ENCODE measurements at regions not wholly inside any gene's neighbourhood (a gene's known extent, or its start where the extent isn't known, plus 50 kb on each side); places are given as distances from the start of the nearest gene placed in this dataset.
A peak's percentile ranks its signal among the peaks of the same experiment; 100 is the strongest.

DNA sequence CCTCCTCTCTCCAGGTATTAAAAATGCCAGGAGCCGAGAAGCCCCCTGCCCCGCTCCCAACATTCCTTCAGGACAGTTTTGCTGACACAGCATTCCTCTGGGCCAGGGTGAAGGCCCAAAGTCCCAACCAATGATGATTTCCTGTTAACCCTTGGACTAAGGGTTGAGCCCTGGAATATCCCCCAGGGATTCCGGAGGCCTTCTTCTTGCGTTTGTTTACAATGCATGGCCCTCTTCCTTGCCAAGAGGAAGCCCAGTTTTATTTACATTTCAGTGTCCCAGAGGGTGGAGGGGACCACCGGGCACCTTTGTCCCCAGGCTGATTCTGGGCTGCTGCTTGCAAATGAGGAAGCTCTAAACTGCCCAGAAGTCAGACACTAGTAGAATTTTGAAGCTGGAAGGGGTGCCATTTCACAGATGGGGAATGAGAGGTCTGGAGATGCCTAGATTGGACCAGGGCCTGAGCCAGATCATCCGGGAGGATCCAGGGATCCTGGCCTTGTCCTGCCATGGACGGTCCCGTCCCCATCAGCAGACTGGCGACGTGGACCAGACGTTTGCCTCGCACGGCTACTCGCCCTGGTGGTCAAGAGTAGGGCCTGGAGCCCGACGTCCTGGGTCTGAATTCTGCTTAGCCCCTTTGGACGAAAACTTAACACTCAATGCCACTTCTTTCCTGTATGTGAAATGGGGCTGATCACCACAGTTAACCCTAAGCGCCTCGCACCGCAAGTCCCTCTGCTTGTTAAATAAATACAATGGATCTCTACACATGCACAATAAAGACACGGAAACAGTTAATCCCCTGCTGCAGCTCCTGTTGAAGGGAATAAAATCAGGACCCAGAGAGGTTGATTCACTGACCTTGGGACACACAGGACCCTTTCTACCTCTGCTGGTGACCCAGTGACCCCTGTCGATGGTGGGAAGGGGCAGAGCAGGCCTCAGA lies 55.6 kb upstream of the CIBAR2 start (continued):
- no peak for TF ChIP-seq ZNF142 (CRISPR knock-in tag; IDR thresholded peaks at IDR 0.05)
- TF ChIP-seq, protein P1, sequence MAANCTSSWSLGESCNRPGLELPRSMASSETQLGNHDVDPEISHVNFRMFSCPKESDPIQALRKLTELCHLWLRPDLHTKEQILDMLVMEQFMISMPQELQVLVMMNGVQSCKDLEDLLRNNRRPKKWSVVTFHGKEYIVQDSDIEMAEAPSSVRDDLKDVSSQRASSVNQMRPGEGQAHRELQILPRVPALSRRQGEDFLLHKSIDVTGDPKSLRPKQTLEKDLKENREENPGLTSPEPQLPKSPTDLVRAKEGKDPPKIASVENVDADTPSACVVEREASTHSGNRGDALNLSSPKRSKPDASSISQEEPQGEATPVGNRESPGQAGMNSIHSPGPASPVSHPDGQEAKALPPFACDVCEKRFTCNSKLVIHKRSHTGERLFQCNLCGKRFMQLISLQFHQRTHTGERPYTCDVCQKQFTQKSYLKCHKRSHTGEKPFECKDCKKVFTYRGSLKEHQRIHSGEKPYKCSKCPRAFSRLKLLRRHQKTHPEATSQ (CRISPR knock-in tag; IDR thresholded peaks at IDR 0.05; ENCODE audit: borderline replicate concordance) = no peak
- TF ChIP-seq CBX5 (CRISPR knock-in tag; IDR thresholded peaks at IDR 0.05; ENCODE audit: borderline replicate concordance) = peak; percentile 39; the same call in 1 of the 2 replicates
- TF ChIP-seq E2F2 (CRISPR knock-in tag; IDR thresholded peaks at IDR 0.05; ENCODE audit: borderline replicate concordance) = no peak
- peak; percentile 87 for TF ChIP-seq ZSCAN21 (CRISPR knock-in tag; IDR thresholded peaks at IDR 0.05; ENCODE audit: borderline replicate concordance)
- peak; percentile 56; the same call in 1 of the 2 replicates for TF ChIP-seq ZFY (CRISPR knock-in tag; IDR thresholded peaks at IDR 0.05)
- peak; percentile 94 for TF ChIP-seq RARA (CRISPR knock-in tag; IDR thresholded peaks at IDR 0.05)
- TF ChIP-seq ZNF180 (CRISPR knock-in tag; IDR thresholded peaks at IDR 0.05; ENCODE audit: borderline replicate concordance, low read depth) = no peak
- peak; percentile 93 for TF ChIP-seq PAXIP1 (CRISPR knock-in tag; conservative IDR thresholded peaks at IDR 0.05)
- no peak for TF ChIP-seq CHD2 (IDR thresholded peaks at IDR 0.05; ENCODE audit: low read depth, low read length)
- no peak for TF ChIP-seq NAIF1 (CRISPR knock-in tag; IDR thresholded peaks at IDR 0.05; ENCODE audit: borderline replicate concordance)
